B cell (primary cell): ENCODE measurements at regions not wholly inside any gene's neighbourhood (a gene's known extent, or its start where the extent isn't known, plus 50 kb on each side); places are given as distances from the start of the nearest gene placed in this dataset.
"Not testable (repeated sequence)": the region's sequence is repeated elsewhere in the genome, so short reads cannot be mapped to it uniquely, and the experiment has no call there.

ENCODE experiments used
- ATAC-seq: fragments of 200-7000 bp; cut with Tn5 transposase; one replicate; pipeline ENCODE4 v1.10.0; 2021; ENCODE audit warnings: low read depth, mild to moderate bottlenecking, moderate number of reproducible peaks, moderate library complexity
- CTCF ChIA-PET: fragments of 350-600 bp; sonication (Branson Sonifier 250); formaldehyde crosslinking; loops from one replicate; lab custom pipeline; 2021; ENCODE audit warnings: antibody characterized with exemption, inconsistent platforms; lab: Charles Lee
- POLR2A ChIA-PET: fragments of 350-600 bp; sonication (Branson Sonifier 250); formaldehyde crosslinking; loops from one replicate; lab custom pipeline; 2021; ENCODE audit warnings: antibody characterized with exemption; lab: Charles Lee
- DNase-seq: peaks from one replicate; pipeline ENCODE4 v3.0.0; 2013
- H2AFZ ChIP-seq: 2 replicates; pipeline ENCODE4 v1.6.1; 2012; ENCODE audit warnings: mild to moderate bottlenecking, low read depth, low read length; ENCODE audit not compliant: insufficient read depth, poor library complexity, severe bottlenecking
- H3K27ac ChIP-seq, 2 donors: 1 replicate in 1 of 2; 2 replicates in 1 of 2; pipeline ENCODE4 v1.5.1; 2012 to 2013; ENCODE audit warnings: low read length in 2 of 2, mild to moderate bottlenecking in 2 of 2, moderate library complexity in 1 of 2
- H3K27me3 ChIP-seq, 4 experiments: fragments of 200-600 bp in 1 of 4; sonication (generic) in 1 of 4; replicated peaks in 1 of 4; 1 replicate in 2 of 4; 2 replicates in 2 of 4; pipeline versions ENCODE4 v1.6.1 to v1.7.0; 2013 to 2016; ENCODE audit warnings: low read length in 3 of 4, mild to moderate bottlenecking in 2 of 4, mixed read lengths in 1 of 4, moderate library complexity in 1 of 4; ENCODE audit not compliant: insufficient read depth in 4 of 4, control insufficient read depth in 3 of 4; ENCODE audit errors: control extremely low read depth in 1 of 4
- H3K36me3 ChIP-seq, 2 experiments: replicated peaks in 1 of 2; 1 replicate in 1 of 2; 2 replicates in 1 of 2; pipeline versions ENCODE4 v1.6.1 to v1.7.1; 2013; ENCODE audit warnings: low read length in 1 of 2; ENCODE audit not compliant: insufficient read depth in 2 of 2, control insufficient read depth in 1 of 2; ENCODE audit errors: control extremely low read depth in 1 of 2, extremely low read depth in 1 of 2
- H3K4me1 ChIP-seq, 2 donors: fragments of 200-600 bp in 1 of 2; sonication (generic) in 1 of 2; 1 replicate in 1 of 2; 2 replicates in 1 of 2; pipeline versions ENCODE4 v1.5.1 to v1.6.1; 2013 to 2017; ENCODE audit warnings: low read length in 2 of 2; ENCODE audit not compliant: control insufficient read depth in 2 of 2, insufficient read depth in 2 of 2
- H3K4me2 ChIP-seq: replicated peaks from 2 replicates; pipeline ENCODE3; 2012; ENCODE audit warnings: mild to moderate bottlenecking, low read depth, low read length; ENCODE audit not compliant: poor library complexity, severe bottlenecking
- H3K4me3 ChIP-seq, 5 experiments: fragments of 200-600 bp in 1 of 5; sonication (generic) in 1 of 5; 1 replicate in 3 of 5; 2 replicates in 2 of 5; pipeline versions ENCODE4 v1.5.1 to v1.7.0; 2011 to 2016; ENCODE audit warnings: low read length in 4 of 5, mild to moderate bottlenecking in 4 of 5, low read depth in 2 of 5, control low read depth in 1 of 5, moderate library complexity in 1 of 5; ENCODE audit not compliant: insufficient read depth in 1 of 5; ENCODE audit errors: control extremely low read depth in 1 of 5, extremely low read depth in 1 of 5
- H3K79me2 ChIP-seq: fragments of 200-600 bp; sonication (generic); one replicate; pipeline ENCODE4 v1.6.0; 2016; ENCODE audit warnings: low read length; ENCODE audit not compliant: control insufficient read depth, insufficient read depth
- H3K9ac ChIP-seq: fragments of 200-600 bp; sonication (generic); 2 replicates; pipeline ENCODE4 v1.6.1; 2017; ENCODE audit warnings: mild to moderate bottlenecking, low read length, moderate library complexity
- H3K9me3 ChIP-seq, 3 donors: one replicate each; pipeline versions ENCODE4 v1.6.1 to v1.7.1; 2013; ENCODE audit warnings: low read length in 2 of 3; ENCODE audit not compliant: control insufficient read depth in 2 of 3, insufficient read depth in 1 of 3; ENCODE audit errors: control extremely low read depth in 1 of 3
- H4K20me1 ChIP-seq: 2 replicates; pipeline ENCODE4 v1.6.0; 2012; ENCODE audit warnings: mild to moderate bottlenecking, low read length; ENCODE audit not compliant: insufficient read depth, control insufficient read depth, poor library complexity, severe bottlenecking
- H3K27ac Mint-ChIP-seq: one replicate; pipeline ENCODE4 v1.8.0; 2021; ENCODE audit warnings: mixed read lengths
- H3K27me3 Mint-ChIP-seq: one replicate; pipeline ENCODE4 v1.8.0; 2021; ENCODE audit warnings: mixed read lengths
- H3K4me1 Mint-ChIP-seq: one replicate; pipeline ENCODE4 v1.8.0; 2021; ENCODE audit warnings: mixed read lengths
- H3K4me3 Mint-ChIP-seq: one replicate; pipeline ENCODE4 v1.8.0; 2021; ENCODE audit warnings: mixed read lengths
- H3K9me3 Mint-ChIP-seq: one replicate; pipeline ENCODE4 v1.8.0; 2022; ENCODE audit warnings: mixed read lengths; ENCODE audit not compliant: insufficient read depth
- EZH2 ChIP-seq: IDR thresholded peaks from 2 replicates; pipeline ENCODE4 v1.6.1; 2012; ENCODE audit warnings: borderline replicate concordance, low read depth, mild to moderate bottlenecking, moderate library complexity, low read length; ENCODE audit not compliant: insufficient read depth, poor library complexity, severe bottlenecking
- WGBS: methylation state at CpG from one replicate; pipeline ENCODE4 v1.1.5; 2013; ENCODE audit warnings: missing lambda C conversion rate; ENCODE audit not compliant: insufficient coverage; 5-methylcytosine and 5-hydroxymethylcytosine counted together
- intact Hi-C: fragments of 100-400 bp; cut with micrococcal nuclease; formaldehyde crosslinking; loops from one replicate; pipeline ENCODE4 v1.10.0; 2022
- TF ChIP-seq, protein P1 (sequence below): fragments of 200-600 bp; IDR thresholded peaks from one replicate; pipeline ENCODE4 v1.8.0; 2022; ENCODE audit warnings: antibody characterized with exemption, mild to moderate bottlenecking

DNA sequence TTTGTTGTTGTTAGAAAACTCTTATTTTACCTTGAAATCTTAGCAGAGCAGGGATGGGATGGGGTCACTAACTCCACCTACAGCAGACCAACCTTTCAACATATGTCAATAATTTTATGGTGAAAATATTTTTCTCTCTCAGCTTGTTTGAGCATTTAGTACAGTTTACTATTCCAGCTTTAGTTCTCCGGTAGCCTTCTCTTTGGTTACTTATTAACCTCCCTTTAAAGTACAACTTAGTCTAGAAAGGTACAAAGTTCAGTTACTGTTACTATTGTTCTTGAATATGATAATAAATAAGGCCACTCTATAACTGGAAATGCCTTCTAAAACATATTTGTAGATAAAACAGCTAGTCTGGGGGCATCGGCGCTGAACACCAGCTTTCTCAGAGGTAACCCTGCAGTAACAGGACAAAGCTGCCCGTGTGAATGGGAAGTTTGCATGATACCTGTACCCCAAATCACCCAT lies 233.3 kb downstream of the PCSK1 start:
- DNase-seq: no peak
- H3K4me3 Mint-ChIP-seq: no peak overlapping the region
- Histone ChIP-seq H4K20me1 (no peaks in the 10 kb centered on the region), H3K27me3 (no peaks in the 10 kb centered on the region), H3K9me3 (no peaks in the 10 kb centered on the region), H3K79me2 (no peaks in the 10 kb centered on the region), H3K4me2 (no peak overlapping the region), H3K4me3 (no peak overlapping the region), H3K4me1 (no peaks in the 10 kb centered on the region), H3K27ac (no peak overlapping the region), H3K9ac (no peak overlapping the region), H2AFZ (no peak overlapping the region), H3K36me3 (no peaks in the 10 kb centered on the region)
- ChIA-PET CTCF (no interaction called here), POLR2A (no interaction called here)
- no peaks in the 10 kb centered on the region for H3K27me3 Mint-ChIP-seq
- no peak for TF ChIP-seq EZH2
- TF ChIP-seq, protein P1, sequence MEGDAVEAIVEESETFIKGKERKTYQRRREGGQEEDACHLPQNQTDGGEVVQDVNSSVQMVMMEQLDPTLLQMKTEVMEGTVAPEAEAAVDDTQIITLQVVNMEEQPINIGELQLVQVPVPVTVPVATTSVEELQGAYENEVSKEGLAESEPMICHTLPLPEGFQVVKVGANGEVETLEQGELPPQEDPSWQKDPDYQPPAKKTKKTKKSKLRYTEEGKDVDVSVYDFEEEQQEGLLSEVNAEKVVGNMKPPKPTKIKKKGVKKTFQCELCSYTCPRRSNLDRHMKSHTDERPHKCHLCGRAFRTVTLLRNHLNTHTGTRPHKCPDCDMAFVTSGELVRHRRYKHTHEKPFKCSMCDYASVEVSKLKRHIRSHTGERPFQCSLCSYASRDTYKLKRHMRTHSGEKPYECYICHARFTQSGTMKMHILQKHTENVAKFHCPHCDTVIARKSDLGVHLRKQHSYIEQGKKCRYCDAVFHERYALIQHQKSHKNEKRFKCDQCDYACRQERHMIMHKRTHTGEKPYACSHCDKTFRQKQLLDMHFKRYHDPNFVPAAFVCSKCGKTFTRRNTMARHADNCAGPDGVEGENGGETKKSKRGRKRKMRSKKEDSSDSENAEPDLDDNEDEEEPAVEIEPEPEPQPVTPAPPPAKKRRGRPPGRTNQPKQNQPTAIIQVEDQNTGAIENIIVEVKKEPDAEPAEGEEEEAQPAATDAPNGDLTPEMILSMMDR: no peak
- intact Hi-C loops: no loop called here
- no peaks in the 10 kb centered on the region for H3K9me3 Mint-ChIP-seq
- whole genome bisulfite sequencing: no CpG with 5 or more reads among the region's 4 CpGs
- no peak for ATAC-seq
- no peaks in the 10 kb centered on the region for H3K4me1 Mint-ChIP-seq
- no peak overlapping the region for H3K27ac Mint-ChIP-seq

DNA sequence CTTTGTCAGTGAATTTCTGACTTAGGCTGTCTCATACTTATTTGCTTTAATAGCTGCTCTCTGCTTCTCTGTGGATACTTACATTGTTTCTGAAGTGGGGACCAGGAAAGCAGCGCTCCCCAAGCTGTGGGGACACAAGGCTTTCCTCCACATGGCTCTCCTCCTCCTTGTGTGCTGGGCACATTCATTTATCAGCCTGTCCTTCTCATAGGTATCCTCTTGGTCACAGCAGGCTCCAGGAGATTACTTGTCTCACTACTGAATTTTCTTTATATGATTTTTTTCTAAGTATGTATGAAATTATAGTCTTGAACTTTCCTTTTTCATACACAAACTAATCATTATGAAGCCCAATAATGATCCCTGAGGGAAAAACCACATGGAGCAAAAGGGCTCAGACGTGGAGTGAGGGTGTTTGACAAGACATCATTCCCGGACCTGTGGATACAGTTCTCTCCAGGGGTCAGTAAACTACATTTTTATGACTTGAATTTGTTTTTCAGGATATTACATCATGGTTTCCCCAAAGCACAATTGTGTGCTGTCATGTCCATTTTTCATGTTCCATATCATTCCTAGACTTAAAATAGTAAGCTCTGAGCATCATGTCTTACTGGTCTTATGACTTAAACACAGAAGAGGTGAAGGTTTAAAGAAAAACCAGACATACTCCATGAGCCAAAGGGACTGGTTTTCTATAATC lies 234.5 kb downstream of the PCSK1 start:
- ATAC-seq (no peak), DNase-seq (no peak)
- 100% methylated on average over 2 of the region's 3 CpGs for WGBS
- Histone ChIP-seq H3K4me3 (no peak overlapping the region), H3K79me2 (no peaks in the 10 kb centered on the region), H3K4me1 (no peaks in the 10 kb centered on the region), H4K20me1 (no peaks in the 10 kb centered on the region), H3K27me3 (no peaks in the 10 kb centered on the region), H3K27ac (no peak overlapping the region), H3K9me3 (no peaks in the 10 kb centered on the region), H3K9ac (no peak overlapping the region), H2AFZ (no peak overlapping the region), H3K36me3 (no peaks in the 10 kb centered on the region), H3K4me2 (no peak overlapping the region)
- TF ChIP-seq, protein P1: no peak
- no peak for TF ChIP-seq EZH2
- Mint-ChIP-seq H3K4me3 (no peak overlapping the region), H3K27me3 (no peaks in the 10 kb centered on the region), H3K4me1 (no peaks in the 10 kb centered on the region), H3K27ac (no peak overlapping the region), H3K9me3 (no peaks in the 10 kb centered on the region)
- ChIA-PET POLR2A (no interaction called here), CTCF (interaction anchor here (0.6 kb wide), 1 partner anchor 186 kb away, joined by 3 read pairs; no protein-coding TSS in a partner anchor)
- intact Hi-C loops: no loop called here

DNA sequence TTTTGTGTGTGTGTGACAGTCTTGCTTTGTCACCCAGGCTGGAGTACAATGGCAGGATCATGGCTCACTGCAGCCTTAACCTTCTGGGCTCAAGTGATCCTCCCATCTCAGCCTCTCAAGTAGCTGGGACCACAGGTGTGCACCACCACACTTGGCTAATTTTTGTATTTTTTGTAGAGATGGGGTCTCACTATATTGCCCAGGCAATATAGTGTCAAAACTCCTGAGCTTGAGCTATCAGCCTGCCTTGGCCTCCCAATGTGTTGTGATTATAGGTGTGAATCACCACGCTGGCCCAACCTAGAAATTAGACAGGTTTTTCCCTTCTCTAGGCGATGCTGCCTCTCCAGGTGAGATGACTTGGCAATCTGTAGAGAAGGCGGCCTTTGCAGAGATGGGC lies 235.3 kb downstream of the PCSK1 start:
- CTCF ChIA-PET, H3K4me1 ChIP-seq, H3K4me2 ChIP-seq, H3K36me3 ChIP-seq, DNase-seq, POLR2A ChIA-PET, H3K4me3 Mint-ChIP-seq, H3K79me2 ChIP-seq, H3K4me1 Mint-ChIP-seq, H3K4me3 ChIP-seq, H2AFZ ChIP-seq, H4K20me1 ChIP-seq, ATAC-seq, H3K27ac ChIP-seq, intact Hi-C loops, H3K9ac ChIP-seq, H3K27me3 ChIP-seq, H3K27me3 Mint-ChIP-seq, H3K9me3 Mint-ChIP-seq, H3K9me3 ChIP-seq, H3K27ac Mint-ChIP-seq: not testable (repeated sequence)
- 96% methylated on average over 3 of the region's 3 CpGs for WGBS
